Panc1 (cell line): ENCODE measurements at regions not wholly inside any gene's neighbourhood (a gene's known extent, or its start where the extent isn't known, plus 50 kb on each side); places are given as distances from the start of the nearest gene placed in this dataset.

Experiments used
- ATAC-seq: fragments of 200-7000 bp; cut with Tn5 transposase; 2 replicates; pipeline ENCODE4 v1.9.1; 2020; ENCODE audit warnings: mild to moderate bottlenecking, moderate library complexity
- BruUV-seq: library from RNA; stranded (reverse); fragments of 400-500 nt; replicated peaks from 2 replicates; lab custom pipeline; 2021; lab: Mats Ljungman, UMichigan
- CTCF ChIA-PET: fragments of 300-600 bp; sonication (Branson Sonifier 250); formaldehyde crosslinking; loops from one replicate; lab custom pipeline; 2022; ENCODE audit warnings: antibody characterized with exemption; lab: Charles Lee
- POLR2A ChIA-PET: fragments of 300-600 bp; sonication (Branson Sonifier 250); formaldehyde crosslinking; loops from one replicate; lab custom pipeline; 2022; ENCODE audit warnings: antibody characterized with exemption; lab: Charles Lee
- DNase-seq: peaks from one replicate; pipeline ENCODE4 v3.0.0-alpha.2; 2010; ENCODE audit warnings: low read depth, low spot score
- H3K27ac ChIP-seq: 2 replicates; pipeline ENCODE4 v1.5.1; 2011; ENCODE audit warnings: mild to moderate bottlenecking, low read length, inconsistent platforms
- H3K27me3 ChIP-seq: fragments of 200-500 bp; sonication (Bioruptor generic); 2 replicates; pipeline ENCODE4 v1.6.0; 2014; ENCODE audit warnings: low read length, inconsistent platforms; ENCODE audit not compliant: control insufficient read depth, insufficient read depth
- H3K36me3 ChIP-seq: fragments of 200-500 bp; sonication (Bioruptor generic); 2 replicates; pipeline ENCODE4 v1.5.1; 2014; ENCODE audit warnings: inconsistent platforms, mild to moderate bottlenecking, low read length, moderate library complexity; ENCODE audit not compliant: control insufficient read depth, insufficient read depth
- H3K4me1 ChIP-seq: 2 replicates; pipeline ENCODE4 v1.5.1; 2011; ENCODE audit warnings: inconsistent platforms, mild to moderate bottlenecking, low read length, moderate library complexity; ENCODE audit not compliant: control insufficient read depth, insufficient read depth
- H3K4me3 ChIP-seq, 2 experiments: 2 replicates each; pipeline ENCODE4 v1.5.1; 2011 to 2012; ENCODE audit warnings: low read depth in 2 of 2, low read length in 2 of 2, mild to moderate bottlenecking in 2 of 2, inconsistent platforms in 1 of 2, moderate library complexity in 1 of 2
- H3K9me3 ChIP-seq: fragments of 200-500 bp; sonication (Bioruptor generic); 2 replicates; pipeline ENCODE4 v1.5.1; 2014; ENCODE audit warnings: low read depth, mild to moderate bottlenecking, inconsistent platforms, low read length, moderate library complexity; ENCODE audit not compliant: control insufficient read depth, insufficient read depth
- POLR2AphosphoS5 ChIP-seq: IDR thresholded peaks from 2 replicates; pipeline ENCODE4 v1.6.1; 2012; ENCODE audit warnings: mild to moderate bottlenecking, low read depth, low read length, moderate library complexity
- REST ChIP-seq, 2 experiments: IDR thresholded peaks; 2 replicates each; pipeline ENCODE4 v1.6.1; 2011 to 2012; ENCODE audit warnings: low read depth in 2 of 2, control low read depth in 1 of 2, low read length in 1 of 2, mild to moderate bottlenecking in 1 of 2, moderate library complexity in 1 of 2; ENCODE audit not compliant: insufficient read depth in 1 of 2
- SIN3A ChIP-seq: IDR thresholded peaks from 2 replicates; pipeline ENCODE4 v1.6.1; 2012; ENCODE audit warnings: low read depth, mild to moderate bottlenecking, low read length, moderate library complexity, borderline replicate concordance; ENCODE audit not compliant: insufficient read depth
- TCF7L2 ChIP-seq: IDR thresholded peaks from 2 replicates; pipeline ENCODE4 v1.6.1; 2011; ENCODE audit warnings: mild to moderate bottlenecking, low read depth, low read length, inconsistent platforms
- in situ Hi-C: cut with HindIII; loops from 2 replicates; pipeline ENCODE4 v1.10.0; 2016; ENCODE audit warnings: low sequenced_read_pairs, low pct_unique_long_range_greater_than_20kb
- intact Hi-C: fragments of 100-400 bp; cut with micrococcal nuclease; formaldehyde crosslinking; loops from one replicate; pipeline ENCODE4 v1.10.0; 2022; ENCODE audit not compliant: unreplicated experiment
- TF ChIP-seq, protein P1 (sequence below): fragments of 450-650 bp; IDR thresholded peaks from 2 replicates; pipeline ENCODE4 v1.5.1; 2017; ENCODE audit warnings: mild to moderate bottlenecking

GRCh38 chr2:41771710-41772109, 276.1 kb upstream of the PKDCC start:
- ATAC-seq = no peak
- POLR2A ChIA-PET = no interaction called here
- intact Hi-C loops (no loop called here), in situ Hi-C loops (no loop called here)
- no peak for DNase-seq
- no peak overlapping the region for H3K27ac ChIP-seq
- no peak overlapping the region for H3K4me3 ChIP-seq
- H3K4me1 ChIP-seq = no peaks in the 10 kb centered on the region
- TF ChIP-seq SIN3A (no peak), TCF7L2 (no peak), POLR2AphosphoS5 (no peak), REST (IDR thresholded peaks at IDR 0.05; ENCODE audit: insufficient read depth in 1 of 2, low read depth in 2 of 2, low read length in 1 of 2) (no peak)
- TF ChIP-seq, protein P1, sequence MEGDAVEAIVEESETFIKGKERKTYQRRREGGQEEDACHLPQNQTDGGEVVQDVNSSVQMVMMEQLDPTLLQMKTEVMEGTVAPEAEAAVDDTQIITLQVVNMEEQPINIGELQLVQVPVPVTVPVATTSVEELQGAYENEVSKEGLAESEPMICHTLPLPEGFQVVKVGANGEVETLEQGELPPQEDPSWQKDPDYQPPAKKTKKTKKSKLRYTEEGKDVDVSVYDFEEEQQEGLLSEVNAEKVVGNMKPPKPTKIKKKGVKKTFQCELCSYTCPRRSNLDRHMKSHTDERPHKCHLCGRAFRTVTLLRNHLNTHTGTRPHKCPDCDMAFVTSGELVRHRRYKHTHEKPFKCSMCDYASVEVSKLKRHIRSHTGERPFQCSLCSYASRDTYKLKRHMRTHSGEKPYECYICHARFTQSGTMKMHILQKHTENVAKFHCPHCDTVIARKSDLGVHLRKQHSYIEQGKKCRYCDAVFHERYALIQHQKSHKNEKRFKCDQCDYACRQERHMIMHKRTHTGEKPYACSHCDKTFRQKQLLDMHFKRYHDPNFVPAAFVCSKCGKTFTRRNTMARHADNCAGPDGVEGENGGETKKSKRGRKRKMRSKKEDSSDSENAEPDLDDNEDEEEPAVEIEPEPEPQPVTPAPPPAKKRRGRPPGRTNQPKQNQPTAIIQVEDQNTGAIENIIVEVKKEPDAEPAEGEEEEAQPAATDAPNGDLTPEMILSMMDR = no peak
- CTCF ChIA-PET = no interaction called here
- no peaks in the 10 kb centered on the region for H3K9me3 ChIP-seq
- no peaks in the 10 kb centered on the region for H3K36me3 ChIP-seq
- BruUV-seq = no TSS peak
- H3K27me3 ChIP-seq = peaks cover 16% of the 10 kb centered on the region

DNA sequence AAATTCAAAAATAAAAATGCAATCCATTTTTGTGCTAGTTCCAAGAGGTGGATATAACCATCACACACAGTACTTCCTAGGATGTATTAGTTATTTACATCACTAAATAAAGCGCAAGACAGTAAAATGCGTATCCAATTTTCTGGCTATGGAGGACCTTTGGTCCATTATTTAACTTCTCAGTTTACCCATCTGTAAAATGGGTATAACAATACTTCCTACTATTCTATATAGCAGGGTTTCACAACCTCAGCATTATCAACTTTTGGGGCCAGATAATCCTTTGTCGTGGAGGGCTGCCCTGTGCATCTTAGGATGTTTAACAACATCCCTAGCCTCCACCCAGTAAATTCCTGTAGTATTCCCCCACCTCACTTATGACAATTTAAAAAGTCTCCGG, 275.1 kb upstream of the PKDCC start:
- in situ Hi-C loops = no loop called here
- ChIA-PET CTCF (no interaction called here), POLR2A (no interaction called here)
- H3K4me3 ChIP-seq = no peak overlapping the region
- H3K4me1 ChIP-seq = no peaks in the 10 kb centered on the region
- BruUV-seq = no TSS peak
- no peaks in the 10 kb centered on the region for H3K36me3 ChIP-seq
- H3K9me3 ChIP-seq = no peaks in the 10 kb centered on the region
- no peak overlapping the region for H3K27ac ChIP-seq
- intact Hi-C loops = no loop called here
- TF ChIP-seq REST (IDR thresholded peaks at IDR 0.05; ENCODE audit: insufficient read depth in 1 of 2, low read depth in 2 of 2, low read length in 1 of 2) = no peak
- TF ChIP-seq, protein P1 = no peak
- TF ChIP-seq SIN3A = no peak
- no peak for TF ChIP-seq POLR2AphosphoS5
- no peak for TF ChIP-seq TCF7L2
- no peak for ATAC-seq
- peaks cover 16% of the 10 kb centered on the region for H3K27me3 ChIP-seq
- DNase-seq = no peak
